GM12878 (cell line): ENCODE measurements at regions not wholly inside any gene's neighbourhood (a gene's known extent, or its start where the extent isn't known, plus 50 kb on each side); places are given as distances from the start of the nearest gene placed in this dataset.

Experiments used
- ATAC-seq: fragments of 200-7000 bp; cut with Tn5 transposase; 3 replicates; pipeline ENCODE4 v1.9.1; 2020; ENCODE audit warnings: mild to moderate bottlenecking, moderate library complexity
- BruUV-seq: library from RNA; stranded (reverse); fragments of 400-500 nt; replicated peaks from 2 replicates; lab custom pipeline; 2021; lab: Mats Ljungman, UMichigan
- CTCF ChIA-PET: fragments of 300-600 bp; sonication (Branson Sonifier 250); formaldehyde crosslinking; extraction: SDS; loops from one replicate; lab custom pipeline; 2021; ENCODE audit warnings: inconsistent platforms; lab: Yijun Ruan, JAX
- POLR2A ChIA-PET: fragments of 350-600 bp; formaldehyde crosslinking; extraction: SDS; loops from one replicate; lab custom pipeline; 2021; ENCODE audit warnings: inconsistent platforms; lab: Charles Lee
- RAD21 ChIA-PET: fragments of 300-600 bp; sonication (Branson Sonifier 250); formaldehyde crosslinking; loops from one replicate; lab custom pipeline; 2023; ENCODE audit warnings: antibody characterized with exemption; ENCODE audit not compliant: unreplicated experiment; lab: Charles Lee
- SMC1A ChIA-PET: fragments of 300-600 bp; sonication (Branson Sonifier 250); formaldehyde crosslinking; loops from one replicate; lab custom pipeline; 2023; ENCODE audit not compliant: unreplicated experiment, uncharacterized antibody; lab: Charles Lee
- DNase-seq: peaks from one replicate; pipeline ENCODE4 v3.0.0-alpha.2; 2011; ENCODE audit warnings: low read depth, low spot score
- FAIRE-seq: peaks from 3 replicates; lab custom pipeline; 2011; peaks lifted over from hg19 to GRCh38; lab: Jason Lieb, UNC
- H2AFZ ChIP-seq: 2 replicates; pipeline ENCODE4 v1.6.0; 2011; ENCODE audit warnings: low read depth, low read length, control low read depth; ENCODE audit not compliant: control insufficient read depth
- H3K27ac ChIP-seq: 2 replicates; pipeline ENCODE4 v1.5.1; 2011; ENCODE audit warnings: control low read depth; ENCODE audit not compliant: control insufficient read depth, insufficient read depth
- H3K27me3 ChIP-seq, 2 experiments: replicated peaks in 1 of 2; 2 replicates each; pipeline versions ENCODE4 v1.6.0 to v1.6.1; 2011; ENCODE audit warnings: low read length in 1 of 2; ENCODE audit not compliant: control insufficient read depth in 2 of 2, insufficient read depth in 2 of 2
- H3K36me3 ChIP-seq, 2 experiments: 2 replicates each; pipeline ENCODE4 v1.5.1; 2011; ENCODE audit warnings: low read length in 1 of 2; ENCODE audit not compliant: control insufficient read depth in 2 of 2, insufficient read depth in 2 of 2
- H3K4me1 ChIP-seq: 2 replicates; pipeline ENCODE4 v1.6.1; 2011; ENCODE audit warnings: mild to moderate bottlenecking, low read length, moderate library complexity, mixed read lengths; ENCODE audit not compliant: control insufficient read depth, insufficient read depth
- H3K4me2 ChIP-seq: 2 replicates; pipeline ENCODE4 v1.6.0; 2011; ENCODE audit warnings: control low read depth; ENCODE audit not compliant: control insufficient read depth, insufficient read depth
- H3K4me3 ChIP-seq: fragments of 200-600 bp; sonication (generic); 2 replicates; pipeline ENCODE4 v1.5.1; 2016
- H3K79me2 ChIP-seq: 2 replicates; pipeline ENCODE4 v1.6.0; 2011; ENCODE audit warnings: low read length; ENCODE audit not compliant: control insufficient read depth, insufficient read depth
- H3K9ac ChIP-seq: 2 replicates; pipeline ENCODE4 v1.8.0; 2011; ENCODE audit warnings: low read length, control low read depth, mixed read lengths; ENCODE audit not compliant: control insufficient read depth, insufficient read depth
- H3K9me3 ChIP-seq: replicated peaks from 3 replicates; pipeline ENCODE4 v1.5.1; 2011; ENCODE audit warnings: mild to moderate bottlenecking, low read length; ENCODE audit not compliant: control insufficient read depth, insufficient read depth
- H4K20me1 ChIP-seq: 2 replicates; pipeline ENCODE4 v1.6.0; 2011; ENCODE audit not compliant: control insufficient read depth, insufficient read depth
- CHD1 ChIP-seq: IDR thresholded peaks from 2 replicates; pipeline ENCODE4 v1.6.1; 2012; ENCODE audit warnings: low read depth, low read length, improper control_type of control experiment
- GABPA ChIP-seq: IDR thresholded peaks from 2 replicates; pipeline ENCODE4 v1.6.1; 2014; ENCODE audit warnings: antibody characterized with exemption, low read depth, mild to moderate bottlenecking, inconsistent platforms
- RAD21 ChIP-seq: IDR thresholded peaks from 2 replicates; pipeline ENCODE4 v1.6.1; 2011; ENCODE audit warnings: mild to moderate bottlenecking, low read depth, low read length, moderate library complexity; ENCODE audit not compliant: insufficient read depth
- SP1 ChIP-seq: IDR thresholded peaks from one replicate; pipeline ENCODE4 v1.6.1; 2011; ENCODE audit warnings: low read depth, low read length
- ZZZ3 ChIP-seq: IDR thresholded peaks from 2 replicates; pipeline ENCODE4 v1.6.1; 2011; ENCODE audit warnings: low read depth; ENCODE audit not compliant: control insufficient read depth, insufficient read length
- WGBS: methylation state at CpG from one replicate; pipeline ENCODE4 v1.1.6; 2016; ENCODE audit warnings: low lambda C conversion rate; ENCODE audit not compliant: insufficient replicate concordance, insufficient coverage; ENCODE audit errors: missing lambda C conversion rate; 5-methylcytosine and 5-hydroxymethylcytosine counted together
- in situ Hi-C: fragments of 300-500 bp; cut with MboI; formaldehyde crosslinking; loops from 9 replicates; pipeline ENCODE4 v1.14.3; 2018; ENCODE audit warnings: mixed read lengths
- intact Hi-C: fragments of 100-400 bp; cut with micrococcal nuclease; formaldehyde crosslinking; loops from one replicate; pipeline ENCODE4 v1.14.2; 2022; ENCODE audit not compliant: unreplicated experiment
- TF ChIP-seq, protein P1 (sequence below): fragments of 450-650 bp; IDR thresholded peaks from 2 replicates; pipeline ENCODE4 v1.6.1; 2017; ENCODE audit warnings: mild to moderate bottlenecking, low read depth, inconsistent platforms; ENCODE audit not compliant: poor library complexity, severe bottlenecking
- TF ChIP-seq, protein P2 (sequence below): fragments of 450-650 bp; formaldehyde crosslinking; IDR thresholded peaks from 2 replicates; pipeline ENCODE4 v1.5.0; 2022; ENCODE audit warnings: mild to moderate bottlenecking, missing genetic modification characterization
- TF ChIP-seq, protein P3 (sequence below): fragments of 450-650 bp; IDR thresholded peaks from 2 replicates; pipeline ENCODE4 v1.6.1; 2018; ENCODE audit warnings: borderline replicate concordance, mild to moderate bottlenecking; ENCODE audit not compliant: partially characterized antibody
- TF ChIP-seq, protein P4 (sequence below): fragments of 450-650 bp; IDR thresholded peaks from 2 replicates; pipeline ENCODE4 v1.6.1; 2016; ENCODE audit warnings: mild to moderate bottlenecking

DNA sequence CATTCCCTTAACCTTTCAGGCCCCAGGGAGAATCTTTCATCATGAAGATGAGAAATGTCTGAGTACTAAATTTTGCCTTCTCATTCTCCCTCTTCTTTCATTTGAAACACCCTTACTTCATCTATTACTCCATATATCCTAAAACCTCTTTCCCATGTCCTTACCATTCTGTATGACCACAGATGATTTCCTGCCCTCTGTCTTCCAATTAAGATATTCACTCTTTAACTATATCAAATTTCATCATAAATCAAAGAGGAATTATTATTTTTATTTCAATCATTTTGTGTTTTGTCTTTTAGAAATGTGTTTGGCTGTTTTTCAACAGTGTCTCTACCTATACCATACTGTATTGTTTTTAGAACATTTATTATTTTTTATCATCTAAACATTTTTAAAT is 964.9 kb upstream of the KLHL29 start (continued):
- TF ChIP-seq ZZZ3: no peak
- TF ChIP-seq, all 136 proteins: peak for 0

DNA sequence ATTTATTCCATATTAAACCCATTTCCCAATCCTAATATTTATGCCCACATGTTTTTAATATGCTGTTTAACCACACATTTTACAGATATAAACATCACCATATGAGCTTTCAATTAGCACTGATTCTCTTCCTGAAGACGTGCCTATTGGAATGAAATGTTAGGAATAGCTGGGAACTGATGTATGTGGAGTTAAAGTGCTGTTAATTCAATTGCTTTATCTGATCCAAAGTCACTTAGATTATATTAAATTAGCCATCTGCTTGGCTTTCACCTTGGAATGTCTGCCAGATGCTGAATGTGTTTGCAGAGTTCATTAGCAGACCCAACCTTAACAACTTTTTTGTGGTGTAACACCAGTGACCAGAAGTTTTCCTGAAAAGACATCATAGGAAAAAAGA is 942.9 kb upstream of the KLHL29 start:
- Histone ChIP-seq H3K9me3 (no peaks in the 10 kb centered on the region), H3K9ac (no peak overlapping the region), H2AFZ (no peak overlapping the region), H3K36me3 (no peaks in the 10 kb centered on the region), H3K79me2 (no peaks in the 10 kb centered on the region), H3K4me1 (no peaks in the 10 kb centered on the region), H4K20me1 (no peaks in the 10 kb centered on the region), H3K4me2 (no peak overlapping the region), H3K27me3 (no peaks in the 10 kb centered on the region), H3K4me3 (no peak overlapping the region), H3K27ac (no peak overlapping the region)
- SMC1A ChIA-PET: no interaction called here
- CTCF ChIA-PET: no interaction called here
- ATAC-seq (no peak), FAIRE-seq (no peak), DNase-seq (no peak)
- POLR2A ChIA-PET: no interaction called here
- in situ Hi-C loops: no loop called here
- WGBS: 5% methylated on average over 1 of the region's 1 CpG
- TF ChIP-seq, protein P1, sequence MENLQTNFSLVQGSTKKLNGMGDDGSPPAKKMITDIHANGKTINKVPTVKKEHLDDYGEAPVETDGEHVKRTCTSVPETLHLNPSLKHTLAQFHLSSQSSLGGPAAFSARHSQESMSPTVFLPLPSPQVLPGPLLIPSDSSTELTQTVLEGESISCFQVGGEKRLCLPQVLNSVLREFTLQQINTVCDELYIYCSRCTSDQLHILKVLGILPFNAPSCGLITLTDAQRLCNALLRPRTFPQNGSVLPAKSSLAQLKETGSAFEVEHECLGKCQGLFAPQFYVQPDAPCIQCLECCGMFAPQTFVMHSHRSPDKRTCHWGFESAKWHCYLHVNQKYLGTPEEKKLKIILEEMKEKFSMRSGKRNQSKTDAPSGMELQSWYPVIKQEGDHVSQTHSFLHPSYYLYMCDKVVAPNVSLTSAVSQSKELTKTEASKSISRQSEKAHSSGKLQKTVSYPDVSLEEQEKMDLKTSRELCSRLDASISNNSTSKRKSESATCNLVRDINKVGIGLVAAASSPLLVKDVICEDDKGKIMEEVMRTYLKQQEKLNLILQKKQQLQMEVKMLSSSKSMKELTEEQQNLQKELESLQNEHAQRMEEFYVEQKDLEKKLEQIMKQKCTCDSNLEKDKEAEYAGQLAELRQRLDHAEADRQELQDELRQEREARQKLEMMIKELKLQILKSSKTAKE: no peak
- TF ChIP-seq, protein P2, sequence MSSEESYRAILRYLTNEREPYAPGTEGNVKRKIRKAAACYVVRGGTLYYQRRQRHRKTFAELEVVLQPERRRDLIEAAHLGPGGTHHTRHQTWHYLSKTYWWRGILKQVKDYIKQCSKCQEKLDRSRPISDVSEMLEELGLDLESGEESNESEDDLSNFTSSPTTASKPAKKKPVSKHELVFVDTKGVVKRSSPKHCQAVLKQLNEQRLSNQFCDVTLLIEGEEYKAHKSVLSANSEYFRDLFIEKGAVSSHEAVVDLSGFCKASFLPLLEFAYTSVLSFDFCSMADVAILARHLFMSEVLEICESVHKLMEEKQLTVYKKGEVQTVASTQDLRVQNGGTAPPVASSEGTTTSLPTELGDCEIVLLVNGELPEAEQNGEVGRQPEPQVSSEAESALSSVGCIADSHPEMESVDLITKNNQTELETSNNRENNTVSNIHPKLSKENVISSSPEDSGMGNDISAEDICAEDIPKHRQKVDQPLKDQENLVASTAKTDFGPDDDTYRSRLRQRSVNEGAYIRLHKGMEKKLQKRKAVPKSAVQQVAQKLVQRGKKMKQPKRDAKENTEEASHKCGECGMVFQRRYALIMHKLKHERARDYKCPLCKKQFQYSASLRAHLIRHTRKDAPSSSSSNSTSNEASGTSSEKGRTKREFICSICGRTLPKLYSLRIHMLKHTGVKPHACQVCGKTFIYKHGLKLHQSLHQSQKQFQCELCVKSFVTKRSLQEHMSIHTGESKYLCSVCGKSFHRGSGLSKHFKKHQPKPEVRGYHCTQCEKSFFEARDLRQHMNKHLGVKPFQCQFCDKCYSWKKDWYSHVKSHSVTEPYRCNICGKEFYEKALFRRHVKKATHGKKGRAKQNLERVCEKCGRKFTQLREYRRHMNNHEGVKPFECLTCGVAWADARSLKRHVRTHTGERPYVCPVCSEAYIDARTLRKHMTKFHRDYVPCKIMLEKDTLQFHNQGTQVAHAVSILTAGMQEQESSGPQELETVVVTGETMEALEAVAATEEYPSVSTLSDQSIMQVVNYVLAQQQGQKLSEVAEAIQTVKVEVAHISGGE (CRISPR knock-in tag): no peak
- TF ChIP-seq, protein P3, sequence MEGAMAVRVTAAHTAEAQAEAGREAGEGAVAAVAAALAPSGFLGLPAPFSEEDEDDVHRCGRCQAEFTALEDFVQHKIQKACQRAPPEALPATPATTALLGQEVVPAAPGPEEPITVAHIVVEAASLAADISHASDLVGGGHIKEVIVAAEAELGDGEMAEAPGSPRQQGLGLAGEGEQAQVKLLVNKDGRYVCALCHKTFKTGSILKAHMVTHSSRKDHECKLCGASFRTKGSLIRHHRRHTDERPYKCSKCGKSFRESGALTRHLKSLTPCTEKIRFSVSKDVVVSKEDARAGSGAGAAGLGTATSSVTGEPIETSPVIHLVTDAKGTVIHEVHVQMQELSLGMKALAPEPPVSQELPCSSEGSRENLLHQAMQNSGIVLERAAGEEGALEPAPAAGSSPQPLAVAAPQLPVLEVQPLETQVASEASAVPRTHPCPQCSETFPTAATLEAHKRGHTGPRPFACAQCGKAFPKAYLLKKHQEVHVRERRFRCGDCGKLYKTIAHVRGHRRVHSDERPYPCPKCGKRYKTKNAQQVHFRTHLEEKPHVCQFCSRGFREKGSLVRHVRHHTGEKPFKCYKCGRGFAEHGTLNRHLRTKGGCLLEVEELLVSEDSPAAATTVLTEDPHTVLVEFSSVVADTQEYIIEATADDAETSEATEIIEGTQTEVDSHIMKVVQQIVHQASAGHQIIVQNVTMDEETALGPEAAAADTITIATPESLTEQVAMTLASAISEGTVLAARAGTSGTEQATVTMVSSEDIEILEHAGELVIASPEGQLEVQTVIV: no peak
- no peak for TF ChIP-seq SP1
- no peak for TF ChIP-seq GABPA
- TF ChIP-seq, protein P4, sequence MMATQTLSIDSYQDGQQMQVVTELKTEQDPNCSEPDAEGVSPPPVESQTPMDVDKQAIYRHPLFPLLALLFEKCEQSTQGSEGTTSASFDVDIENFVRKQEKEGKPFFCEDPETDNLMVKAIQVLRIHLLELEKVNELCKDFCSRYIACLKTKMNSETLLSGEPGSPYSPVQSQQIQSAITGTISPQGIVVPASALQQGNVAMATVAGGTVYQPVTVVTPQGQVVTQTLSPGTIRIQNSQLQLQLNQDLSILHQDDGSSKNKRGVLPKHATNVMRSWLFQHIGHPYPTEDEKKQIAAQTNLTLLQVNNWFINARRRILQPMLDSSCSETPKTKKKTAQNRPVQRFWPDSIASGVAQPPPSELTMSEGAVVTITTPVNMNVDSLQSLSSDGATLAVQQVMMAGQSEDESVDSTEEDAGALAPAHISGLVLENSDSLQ: no peak
- TF ChIP-seq RAD21: no peak
- TF ChIP-seq CHD1: no peak
- no TSS peak for BruUV-seq
- RAD21 ChIA-PET: no interaction called here
- intact Hi-C loops: no loop called here
